NCI-H345 (cell line): ENCODE measurements at regions not wholly inside any gene's neighbourhood (a gene's known extent, or its start where the extent isn't known, plus 50 kb on each side); places are given as distances from the start of the nearest gene placed in this dataset.

Experiments
- DNase-seq: peaks from one replicate; lab custom pipeline; 2025; lab: John Stamatoyannopoulos, UW

- no peak for DNase-seq
Measured at GRCh38 chr11:127224276-127224675, 223.7 kb upstream of the KIRREL3 start.

GRCh38 chr11:127223633-127224032, 223.1 kb upstream of the KIRREL3 start:
- DNase-seq, result no peak

- no peak for DNase-seq
Measured at GRCh38 chr11:127223026-127223425, 222.5 kb upstream of the KIRREL3 start.

- DNase-seq, result no peak
Measured at GRCh38 chr11:127219704-127220103, 219.1 kb upstream of the KIRREL3 start.

GRCh38 chr11:127218275-127218608, 217.7 kb upstream of the KIRREL3 start:
- DNase-seq, result no peak

GRCh38 chr11:127217452-127218274, 217.1 kb upstream of the KIRREL3 start:
- no peak for DNase-seq

- DNase-seq, result no peak
Measured at GRCh38 chr11:127205688-127206217, 205.2 kb upstream of the KIRREL3 start.

GRCh38 chr11:127203490-127203889, 202.9 kb upstream of the KIRREL3 start:
- DNase-seq, result no peak

- no peak for DNase-seq
Measured at GRCh38 chr11:127202105-127202504, 201.5 kb upstream of the KIRREL3 start.

GRCh38 chr11:127199306-127199801, 198.8 kb upstream of the KIRREL3 start:
- no peak for DNase-seq

- peak; percentile 8 for DNase-seq
Measured at GRCh38 chr11:127195501-127196120, 195.0 kb upstream of the KIRREL3 start.

- no peak for DNase-seq
Measured at GRCh38 chr11:127194521-127194920, 194.0 kb upstream of the KIRREL3 start.

GRCh38 chr11:127193950-127194349, 193.4 kb upstream of the KIRREL3 start:
- DNase-seq, result no peak

GRCh38 chr11:127191689-127192088, 191.1 kb upstream of the KIRREL3 start:
- DNase-seq, result no peak

GRCh38 chr11:127191261-127191660, 190.7 kb upstream of the KIRREL3 start:
- DNase-seq, result no peak

- peak; percentile 95 for DNase-seq
Measured at GRCh38 chr11:127182586-127183203, 182.1 kb upstream of the KIRREL3 start.

GRCh38 chr11:127157225-127157624, 156.7 kb upstream of the KIRREL3 start:
- DNase-seq, result no peak

GRCh38 chr11:127149410-127149809, 148.8 kb upstream of the KIRREL3 start:
- DNase-seq, result no peak

- DNase-seq, result no peak
Measured at GRCh38 chr11:127143251-127143650, 142.7 kb upstream of the KIRREL3 start.

GRCh38 chr11:127138613-127139012, 138.0 kb upstream of the KIRREL3 start:
- DNase-seq, result no peak

- no peak for DNase-seq
Measured at GRCh38 chr11:127137771-127138280, 137.3 kb upstream of the KIRREL3 start.

GRCh38 chr11:127136438-127136837, 135.9 kb upstream of the KIRREL3 start:
- DNase-seq, result no peak

GRCh38 chr11:127135256-127135655, 134.7 kb upstream of the KIRREL3 start:
- no peak for DNase-seq
